GM12878 (cell line): ENCODE measurements at regions not wholly inside any gene's neighbourhood (a gene's known extent, or its start where the extent isn't known, plus 50 kb on each side); places are given as distances from the start of the nearest gene placed in this dataset.

Experiments
- ATAC-seq: fragments of 200-7000 bp; cut with Tn5 transposase; 3 replicates; pipeline ENCODE4 v1.9.1; 2020; ENCODE audit warnings: mild to moderate bottlenecking, moderate library complexity
- BruUV-seq: library from RNA; stranded (reverse); fragments of 400-500 nt; replicated peaks from 2 replicates; lab custom pipeline; 2021; lab: Mats Ljungman, UMichigan
- CTCF ChIA-PET: fragments of 300-600 bp; sonication (Branson Sonifier 250); formaldehyde crosslinking; extraction: SDS; loops from one replicate; lab custom pipeline; 2021; ENCODE audit warnings: inconsistent platforms; lab: Yijun Ruan, JAX
- POLR2A ChIA-PET: fragments of 350-600 bp; formaldehyde crosslinking; extraction: SDS; loops from one replicate; lab custom pipeline; 2021; ENCODE audit warnings: inconsistent platforms; lab: Charles Lee
- RAD21 ChIA-PET: fragments of 300-600 bp; sonication (Branson Sonifier 250); formaldehyde crosslinking; loops from one replicate; lab custom pipeline; 2023; ENCODE audit warnings: antibody characterized with exemption; ENCODE audit not compliant: unreplicated experiment; lab: Charles Lee
- SMC1A ChIA-PET: fragments of 300-600 bp; sonication (Branson Sonifier 250); formaldehyde crosslinking; loops from one replicate; lab custom pipeline; 2023; ENCODE audit not compliant: unreplicated experiment, uncharacterized antibody; lab: Charles Lee
- DNase-seq: peaks from one replicate; pipeline ENCODE4 v3.0.0-alpha.2; 2011; ENCODE audit warnings: low read depth, low spot score
- FAIRE-seq: peaks from 3 replicates; lab custom pipeline; 2011; peaks lifted over from hg19 to GRCh38; lab: Jason Lieb, UNC
- H2AFZ ChIP-seq: 2 replicates; pipeline ENCODE4 v1.6.0; 2011; ENCODE audit warnings: low read depth, low read length, control low read depth; ENCODE audit not compliant: control insufficient read depth
- H3K27ac ChIP-seq: 2 replicates; pipeline ENCODE4 v1.5.1; 2011; ENCODE audit warnings: control low read depth; ENCODE audit not compliant: control insufficient read depth, insufficient read depth
- H3K27me3 ChIP-seq, 2 experiments: replicated peaks in 1 of 2; 2 replicates each; pipeline versions ENCODE4 v1.6.0 to v1.6.1; 2011; ENCODE audit warnings: low read length in 1 of 2; ENCODE audit not compliant: control insufficient read depth in 2 of 2, insufficient read depth in 2 of 2
- H3K36me3 ChIP-seq, 2 experiments: 2 replicates each; pipeline ENCODE4 v1.5.1; 2011; ENCODE audit warnings: low read length in 1 of 2; ENCODE audit not compliant: control insufficient read depth in 2 of 2, insufficient read depth in 2 of 2
- H3K4me1 ChIP-seq: 2 replicates; pipeline ENCODE4 v1.6.1; 2011; ENCODE audit warnings: mild to moderate bottlenecking, low read length, moderate library complexity, mixed read lengths; ENCODE audit not compliant: control insufficient read depth, insufficient read depth
- H3K4me2 ChIP-seq: 2 replicates; pipeline ENCODE4 v1.6.0; 2011; ENCODE audit warnings: control low read depth; ENCODE audit not compliant: control insufficient read depth, insufficient read depth
- H3K4me3 ChIP-seq: fragments of 200-600 bp; sonication (generic); 2 replicates; pipeline ENCODE4 v1.5.1; 2016
- H3K79me2 ChIP-seq: 2 replicates; pipeline ENCODE4 v1.6.0; 2011; ENCODE audit warnings: low read length; ENCODE audit not compliant: control insufficient read depth, insufficient read depth
- H3K9ac ChIP-seq: 2 replicates; pipeline ENCODE4 v1.8.0; 2011; ENCODE audit warnings: low read length, control low read depth, mixed read lengths; ENCODE audit not compliant: control insufficient read depth, insufficient read depth
- H3K9me3 ChIP-seq: replicated peaks from 3 replicates; pipeline ENCODE4 v1.5.1; 2011; ENCODE audit warnings: mild to moderate bottlenecking, low read length; ENCODE audit not compliant: control insufficient read depth, insufficient read depth
- H4K20me1 ChIP-seq: 2 replicates; pipeline ENCODE4 v1.6.0; 2011; ENCODE audit not compliant: control insufficient read depth, insufficient read depth
- CBFB ChIP-seq: IDR thresholded peaks from 2 replicates; pipeline ENCODE4 v1.6.1; 2016; ENCODE audit warnings: antibody characterized with exemption, low read depth
- CBX3 ChIP-seq: fragments of 200-600 bp; sonication (generic); IDR thresholded peaks from 2 replicates; pipeline ENCODE4 v1.6.1; 2016; ENCODE audit warnings: low read depth, borderline replicate concordance
- HCFC1 ChIP-seq: fragments of 150-350 bp; IDR thresholded peaks from 2 replicates; pipeline ENCODE4 v1.6.1; 2014; ENCODE audit warnings: low read length
- KAT2A ChIP-seq: conservative IDR thresholded peaks from 2 replicates; pipeline ENCODE4 v1.6.1; 2011; ENCODE audit warnings: low read depth, low read length; ENCODE audit not compliant: control insufficient read depth
- MYB ChIP-seq: fragments of 150-350 bp; IDR thresholded peaks from 2 replicates; pipeline ENCODE4 v1.6.1; 2014; ENCODE audit warnings: mild to moderate bottlenecking, low read depth, low read length, borderline replicate concordance
- NR2C2 ChIP-seq: IDR thresholded peaks from 2 replicates; pipeline ENCODE4 v1.6.1; 2011; ENCODE audit warnings: borderline replicate concordance, low read depth; ENCODE audit not compliant: control insufficient read depth, insufficient read length
- SKIL ChIP-seq: fragments of 450-650 bp; IDR thresholded peaks from 2 replicates; pipeline ENCODE4 v1.6.1; 2017; ENCODE audit warnings: mild to moderate bottlenecking, low read depth, inconsistent platforms; ENCODE audit not compliant: poor library complexity, severe bottlenecking
- SMC3 ChIP-seq: IDR thresholded peaks from 2 replicates; pipeline ENCODE4 v1.6.1; 2011; ENCODE audit warnings: low read length, improper control_type of control experiment, borderline replicate concordance
- SREBF1 ChIP-seq: IDR thresholded peaks from 2 replicates; pipeline ENCODE4 v1.6.1; 2012; ENCODE audit warnings: mild to moderate bottlenecking, low read length
- SUPT20H ChIP-seq: IDR thresholded peaks from 2 replicates; pipeline ENCODE4 v1.6.1; 2011; ENCODE audit warnings: low read depth, mild to moderate bottlenecking, low read length, moderate library complexity, borderline replicate concordance; ENCODE audit not compliant: control insufficient read depth
- SUZ12 ChIP-seq: fragments of 200-600 bp; sonication (generic); IDR thresholded peaks from one replicate; pipeline ENCODE4 v1.6.1; 2018; ENCODE audit warnings: antibody characterized with exemption, mild to moderate bottlenecking; ENCODE audit not compliant: unreplicated experiment
- TCF12 ChIP-seq: IDR thresholded peaks from 2 replicates; pipeline ENCODE4 v1.6.1; 2011; ENCODE audit warnings: low read depth, mild to moderate bottlenecking, low read length
- ZNF217 ChIP-seq: fragments of 450-650 bp; IDR thresholded peaks from 2 replicates; pipeline ENCODE4 v1.6.1; 2017; ENCODE audit warnings: antibody characterized with exemption, mild to moderate bottlenecking
- ZNF274 ChIP-seq: IDR thresholded peaks from one replicate; pipeline ENCODE4 v1.8.0; 2011; ENCODE audit not compliant: insufficient read length, insufficient read depth
- WGBS: methylation state at CpG from one replicate; pipeline ENCODE4 v1.1.6; 2016; ENCODE audit warnings: low lambda C conversion rate; ENCODE audit not compliant: insufficient replicate concordance, insufficient coverage; ENCODE audit errors: missing lambda C conversion rate; 5-methylcytosine and 5-hydroxymethylcytosine counted together
- in situ Hi-C: fragments of 300-500 bp; cut with MboI; formaldehyde crosslinking; loops from 9 replicates; pipeline ENCODE4 v1.14.3; 2018; ENCODE audit warnings: mixed read lengths
- intact Hi-C: fragments of 100-400 bp; cut with micrococcal nuclease; formaldehyde crosslinking; loops from one replicate; pipeline ENCODE4 v1.14.2; 2022; ENCODE audit not compliant: unreplicated experiment
- TF ChIP-seq, protein P1 (sequence below): IDR thresholded peaks from 2 replicates; pipeline ENCODE4 v1.6.1; 2011; ENCODE audit warnings: low read depth, mild to moderate bottlenecking, low read length, moderate library complexity, borderline replicate concordance; ENCODE audit errors: extremely low read depth
- TF ChIP-seq, protein P2 (sequence below): IDR thresholded peaks from 2 replicates; pipeline ENCODE4 v1.6.1; 2011; ENCODE audit warnings: borderline replicate concordance, low read depth, mild to moderate bottlenecking, moderate library complexity, low read length; ENCODE audit not compliant: insufficient read depth, poor library complexity, severe bottlenecking

DNA sequence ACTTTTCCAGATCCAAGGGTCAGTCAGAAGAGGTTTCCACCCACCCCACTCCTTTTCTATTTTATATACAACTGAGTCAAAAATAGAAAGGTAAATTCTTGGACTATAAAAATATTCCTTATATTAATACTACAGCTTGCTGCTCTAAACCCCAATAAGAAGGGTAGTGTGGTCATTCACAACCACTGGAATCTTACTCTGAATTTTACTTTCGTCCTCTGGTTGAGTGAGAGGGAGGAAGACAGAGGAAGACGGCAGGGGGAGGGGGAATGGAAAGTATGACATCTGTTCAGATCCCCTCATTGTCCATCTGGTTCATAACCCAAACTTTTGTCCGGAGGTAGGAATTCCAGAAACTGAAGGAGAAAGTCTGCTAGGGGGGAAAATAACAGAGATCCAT lies 67.2 kb downstream of the MAF start:
- intact Hi-C loops (no loop called here), in situ Hi-C loops (no loop called here)
- FAIRE-seq (no peak), ATAC-seq (no peak), DNase-seq (no peak)
- ChIA-PET POLR2A (no interaction called here), SMC1A (interaction anchor here (1.0 kb wide), 1 partner anchor 9 kb away, joined by 3 read pairs; no protein-coding TSS in a partner anchor), CTCF (no interaction called here), RAD21 (no interaction called here)
- Histone ChIP-seq H3K9ac (no peak overlapping the region), H3K27me3 (no peaks in the 10 kb centered on the region), H3K4me3 (no peak overlapping the region), H2AFZ (no peak overlapping the region), H3K4me1 (no peaks in the 10 kb centered on the region), H3K4me2 (no peak overlapping the region), H3K27ac (no peak overlapping the region), H3K36me3 (no peaks in the 10 kb centered on the region), H4K20me1 (no peaks in the 10 kb centered on the region), H3K79me2 (no peaks in the 10 kb centered on the region), H3K9me3 (no peaks in the 10 kb centered on the region)
- WGBS = 0% methylated on average over 3 of the region's 3 CpGs
- TF ChIP-seq SREBF1 (no peak), SUZ12 (no peak), ZNF274 (no peak), SUPT20H (no peak), NR2C2 (no peak), TCF12 (no peak)
- no TSS peak for BruUV-seq

DNA sequence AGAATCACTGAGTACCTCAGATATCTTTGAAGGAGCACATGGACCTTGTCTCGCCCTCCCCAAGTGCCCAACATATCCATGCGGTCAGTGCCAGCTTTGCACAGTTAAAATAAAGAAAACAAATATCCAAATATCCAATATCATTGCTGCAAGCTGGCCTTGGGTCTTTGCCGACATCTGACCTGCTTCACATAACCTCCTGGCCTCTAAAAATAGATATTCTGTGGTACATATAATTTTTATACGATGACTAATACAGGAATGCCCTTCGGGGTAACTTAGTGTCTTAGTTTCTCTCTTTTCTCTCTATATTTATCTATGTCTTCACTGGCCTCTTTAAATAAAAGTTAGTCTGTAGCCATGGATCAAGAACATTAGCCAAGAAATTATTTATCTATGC lies 67.8 kb downstream of the MAF start:
- CTCF ChIA-PET = no interaction called here
- Histone ChIP-seq H3K36me3 (no peaks in the 10 kb centered on the region), H3K9me3 (no peaks in the 10 kb centered on the region), H3K4me3 (no peak overlapping the region), H3K9ac (no peak overlapping the region), H2AFZ (no peak overlapping the region), H3K4me2 (no peak overlapping the region), H3K27me3 (no peaks in the 10 kb centered on the region), H3K4me1 (no peaks in the 10 kb centered on the region), H3K27ac (no peak overlapping the region), H3K79me2 (no peaks in the 10 kb centered on the region), H4K20me1 (no peaks in the 10 kb centered on the region)
- DNase-seq (no peak), FAIRE-seq (no peak), ATAC-seq (no peak)
- POLR2A ChIA-PET = no interaction called here
- SMC1A ChIA-PET = no interaction called here
- no TSS peak for BruUV-seq
- 30% methylated on average over 5 of the region's 5 CpGs for WGBS
- in situ Hi-C loops (no loop called here), intact Hi-C loops (no loop called here)
- RAD21 ChIA-PET = no interaction called here
- TF ChIP-seq, protein P1, sequence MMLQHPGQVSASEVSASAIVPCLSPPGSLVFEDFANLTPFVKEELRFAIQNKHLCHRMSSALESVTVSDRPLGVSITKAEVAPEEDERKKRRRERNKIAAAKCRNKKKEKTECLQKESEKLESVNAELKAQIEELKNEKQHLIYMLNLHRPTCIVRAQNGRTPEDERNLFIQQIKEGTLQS = no peak
- TF ChIP-seq CBFB (no peak), KAT2A (no peak), MYB (no peak), SMC3 (no peak), CBX3 (no peak), HCFC1 (no peak), ZNF217 (no peak), SKIL (no peak)
- TF ChIP-seq, protein P2, sequence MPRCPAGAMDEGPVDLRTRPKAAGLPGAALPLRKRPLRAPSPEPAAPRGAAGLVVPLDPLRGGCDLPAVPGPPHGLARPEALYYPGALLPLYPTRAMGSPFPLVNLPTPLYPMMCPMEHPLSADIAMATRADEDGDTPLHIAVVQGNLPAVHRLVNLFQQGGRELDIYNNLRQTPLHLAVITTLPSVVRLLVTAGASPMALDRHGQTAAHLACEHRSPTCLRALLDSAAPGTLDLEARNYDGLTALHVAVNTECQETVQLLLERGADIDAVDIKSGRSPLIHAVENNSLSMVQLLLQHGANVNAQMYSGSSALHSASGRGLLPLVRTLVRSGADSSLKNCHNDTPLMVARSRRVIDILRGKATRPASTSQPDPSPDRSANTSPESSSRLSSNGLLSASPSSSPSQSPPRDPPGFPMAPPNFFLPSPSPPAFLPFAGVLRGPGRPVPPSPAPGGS = no peak
